Brain microvascular endothelial cell (primary cell): ENCODE measurements at regions not wholly inside any gene's neighbourhood (a gene's known extent, or its start where the extent isn't known, plus 50 kb on each side); places are given as distances from the start of the nearest gene placed in this dataset.

Source experiments
- DNase-seq: peaks from one replicate; pipeline ENCODE4 v3.0.0-alpha.2; 2020
- H3K27ac ChIP-seq: fragments of 250-450 bp; sonication (Bioruptor Pico); 2 replicates; pipeline ENCODE4 v1.5.1; 2020; ENCODE audit warnings: mild to moderate bottlenecking, moderate library complexity
- H3K27me3 ChIP-seq: fragments of 250-450 bp; sonication (Bioruptor Pico); replicated peaks from 2 replicates; pipeline ENCODE4 v1.5.1; 2020; ENCODE audit warnings: mild to moderate bottlenecking
- H3K36me3 ChIP-seq: fragments of 250-450 bp; sonication (Bioruptor Pico); replicated peaks from 2 replicates; pipeline ENCODE4 v1.5.1; 2020; ENCODE audit warnings: mild to moderate bottlenecking
- H3K4me3 ChIP-seq: 2 replicates; pipeline ENCODE4 v1.5.1; 2011; ENCODE audit warnings: low read depth, mild to moderate bottlenecking, control low read depth, low read length, moderate library complexity
- CTCF ChIP-seq: IDR thresholded peaks from 2 replicates; pipeline ENCODE4 v1.5.1; 2011; ENCODE audit warnings: low read depth, mild to moderate bottlenecking, moderate library complexity, low read length, control low read depth, inconsistent platforms; ENCODE audit errors: missing control alignments
- in situ Hi-C: cut with HindIII; loops from 2 replicates; pipeline ENCODE4 v1.10.0; 2017; ENCODE audit warnings: low sequenced_read_pairs, low pct_ligation_motif_present

GRCh38 chr2:7953195-7953594, 728.7 kb upstream of the ID2 start:
- no peak for DNase-seq
- H3K4me3 ChIP-seq = no peak overlapping the region
- no peaks in the 10 kb centered on the region for H3K27me3 ChIP-seq
- no peak for TF ChIP-seq CTCF
- H3K27ac ChIP-seq = no peak overlapping the region
- no peaks in the 10 kb centered on the region for H3K36me3 ChIP-seq
- in situ Hi-C loops = no loop called here

- in situ Hi-C loops = no loop called here
- DNase-seq = no peak
- TF ChIP-seq CTCF = no peak
- H3K27ac ChIP-seq = no peak overlapping the region
- H3K27me3 ChIP-seq = no peaks in the 10 kb centered on the region
- no peaks in the 10 kb centered on the region for H3K36me3 ChIP-seq
- H3K4me3 ChIP-seq = no peak overlapping the region
Measured at GRCh38 chr2:7954234-7954633, 727.6 kb upstream of the ID2 start.

GRCh38 chr2:7956126-7956689, 725.6 kb upstream of the ID2 start:
- Histone ChIP-seq H3K36me3 (no peaks in the 10 kb centered on the region), H3K27ac (no peak overlapping the region), H3K27me3 (no peaks in the 10 kb centered on the region), H3K4me3 (no peak overlapping the region)
- TF ChIP-seq CTCF = no peak
- DNase-seq = peak; percentile 53
- in situ Hi-C loops = no loop called here

GRCh38 chr2:7961550-7961949, 720.3 kb upstream of the ID2 start:
- Histone ChIP-seq H3K4me3 (no peak overlapping the region), H3K27me3 (no peaks in the 10 kb centered on the region), H3K36me3 (no peaks in the 10 kb centered on the region), H3K27ac (no peak overlapping the region)
- in situ Hi-C loops = no loop called here
- no peak for TF ChIP-seq CTCF
- no peak for DNase-seq

- Histone ChIP-seq H3K27me3 (no peaks in the 10 kb centered on the region), H3K4me3 (no peak overlapping the region), H3K36me3 (no peaks in the 10 kb centered on the region), H3K27ac (no peak overlapping the region)
- TF ChIP-seq CTCF = no peak
- no peak for DNase-seq
- in situ Hi-C loops = no loop called here
Measured at GRCh38 chr2:7962161-7962560, 719.7 kb upstream of the ID2 start.

GRCh38 chr2:7963787-7964186, 718.1 kb upstream of the ID2 start:
- in situ Hi-C loops = no loop called here
- Histone ChIP-seq H3K27ac (no peak overlapping the region), H3K4me3 (no peak overlapping the region), H3K36me3 (no peaks in the 10 kb centered on the region), H3K27me3 (no peaks in the 10 kb centered on the region)
- no peak for TF ChIP-seq CTCF
- no peak for DNase-seq
